Upper lobe of right lung (tissue), 1 donor: ENCODE measurements at regions not wholly inside any gene's neighbourhood (a gene's known extent, or its start where the extent isn't known, plus 50 kb on each side); places are given as distances from the start of the nearest gene placed in this dataset.
"Not testable (repeated sequence)": the region's sequence is repeated elsewhere in the genome, so short reads cannot be mapped to it uniquely, and the experiment has no call there.

ENCODE experiments used
- ATAC-seq: fragments of 200-7000 bp; cut with Tn5 transposase; one replicate; pipeline ENCODE4 v1.9.1; 2020; ENCODE audit warnings: mild to moderate bottlenecking, moderate library complexity
- DNase-seq: peaks from one replicate; pipeline ENCODE4 v3.0.0-alpha.2; 2020
- H3K27ac ChIP-seq: fragments of 200-600 bp; one replicate; pipeline ENCODE4 v1.8.0; 2022
- H3K27me3 ChIP-seq: fragments of 200-600 bp; one replicate; pipeline ENCODE4 v1.8.0; 2022; ENCODE audit warnings: mild to moderate bottlenecking
- H3K36me3 ChIP-seq: fragments of 200-600 bp; one replicate; pipeline ENCODE4 v1.8.0; 2022
- H3K4me1 ChIP-seq: fragments of 200-600 bp; one replicate; pipeline ENCODE4 v1.8.0; 2022
- H3K4me3 ChIP-seq: fragments of 200-600 bp; one replicate; pipeline ENCODE4 v1.8.0; 2022; ENCODE audit warnings: mild to moderate bottlenecking
- H3K9me3 ChIP-seq: fragments of 200-600 bp; one replicate; pipeline ENCODE4 v1.8.0; 2022
- CTCF ChIP-seq: fragments of 200-600 bp; IDR thresholded peaks from one replicate; pipeline ENCODE4 v1.8.0; 2022; ENCODE audit warnings: antibody characterized with exemption
- intact Hi-C: fragments of 100-400 bp; cut with DNase I; formaldehyde crosslinking; loops from one replicate; pipeline ENCODE4 v1.11.0; 2022
- donor health status: DM: no; HTN: yes; CAD: no; lungs with severe emphysema.

- no peaks in the 10 kb centered on the region for H3K4me1 ChIP-seq
- H3K27ac ChIP-seq: no peak overlapping the region
- H3K27me3 ChIP-seq: no peaks in the 10 kb centered on the region
- no peak for TF ChIP-seq CTCF
- H3K9me3 ChIP-seq: no peaks in the 10 kb centered on the region
- no peak for DNase-seq
- no peaks in the 10 kb centered on the region for H3K36me3 ChIP-seq
- H3K4me3 ChIP-seq: no peak overlapping the region
- intact Hi-C loops: no loop called here
- no peak for ATAC-seq
Measured at GRCh38 chrX:73977542-73978169, 125.1 kb upstream of the XIST start.

GRCh38 chrX:73967461-73967860, 114.9 kb upstream of the XIST start:
- ATAC-seq, H3K36me3 ChIP-seq, H3K27ac ChIP-seq, intact Hi-C loops, H3K4me3 ChIP-seq, H3K9me3 ChIP-seq, DNase-seq, H3K27me3 ChIP-seq, H3K4me1 ChIP-seq: not testable (repeated sequence)

GRCh38 chrX:73965833-73966232, 113.3 kb upstream of the XIST start:
- ATAC-seq (no peak), DNase-seq (no peak)
- intact Hi-C loops: no loop called here
- H3K4me1 ChIP-seq: no peaks in the 10 kb centered on the region
- H3K27me3 ChIP-seq: no peaks in the 10 kb centered on the region
- H3K9me3 ChIP-seq: no peaks in the 10 kb centered on the region
- H3K36me3 ChIP-seq: no peaks in the 10 kb centered on the region
- no peak overlapping the region for H3K27ac ChIP-seq
- no peak for TF ChIP-seq CTCF
- H3K4me3 ChIP-seq: no peak overlapping the region

- Histone ChIP-seq H3K9me3 (no peaks in the 10 kb centered on the region), H3K27ac (no peak overlapping the region), H3K4me1 (no peaks in the 10 kb centered on the region), H3K27me3 (no peaks in the 10 kb centered on the region), H3K36me3 (no peaks in the 10 kb centered on the region), H3K4me3 (no peak overlapping the region)
- intact Hi-C loops: no loop called here
- no peak for ATAC-seq
- DNase-seq: no peak
- TF ChIP-seq CTCF: no peak
Measured at GRCh38 chrX:73964579-73964978, 112.1 kb upstream of the XIST start.

- no peaks in the 10 kb centered on the region for H3K36me3 ChIP-seq
- DNase-seq: no peak
- H3K4me3 ChIP-seq: no peak overlapping the region
- H3K27me3 ChIP-seq: no peaks in the 10 kb centered on the region
- TF ChIP-seq CTCF: no peak
- no peak for ATAC-seq
- H3K27ac ChIP-seq: no peak overlapping the region
- intact Hi-C loops: no loop called here
- no peaks in the 10 kb centered on the region for H3K9me3 ChIP-seq
- no peaks in the 10 kb centered on the region for H3K4me1 ChIP-seq
Measured at GRCh38 chrX:73963682-73964081, 111.2 kb upstream of the XIST start.

GRCh38 chrX:73962948-73963347, 110.4 kb upstream of the XIST start:
- DNase-seq: no peak
- H3K27me3 ChIP-seq: no peaks in the 10 kb centered on the region
- no peaks in the 10 kb centered on the region for H3K9me3 ChIP-seq
- H3K36me3 ChIP-seq: no peaks in the 10 kb centered on the region
- H3K27ac ChIP-seq: no peak overlapping the region
- no peak for TF ChIP-seq CTCF
- no peak for ATAC-seq
- H3K4me1 ChIP-seq: no peaks in the 10 kb centered on the region
- intact Hi-C loops: no loop called here
- no peak overlapping the region for H3K4me3 ChIP-seq

GRCh38 chrX:73961867-73962266, 109.4 kb upstream of the XIST start:
- DNase-seq, H3K27me3 ChIP-seq, intact Hi-C loops, ATAC-seq, H3K36me3 ChIP-seq, H3K27ac ChIP-seq, H3K4me1 ChIP-seq, H3K9me3 ChIP-seq, H3K4me3 ChIP-seq: not testable (repeated sequence)
